ENCODE measurements at regions not wholly inside any gene's neighbourhood (a gene's known extent, or its start where the extent isn't known, plus 50 kb on each side); places are given as distances from the start of the nearest gene placed in this dataset.

- intact Hi-C loops (cut with micrococcal nuclease): no loop called here
Observed at GRCh38 chr10:35911954-35912353, 269.9 kb upstream of the FZD8 start.

GRCh38 chr10:35911233-35911632, 269.1 kb upstream of the FZD8 start:
- intact Hi-C loops (cut with micrococcal nuclease): no loop called here

- intact Hi-C loops (cut with micrococcal nuclease): no loop called here
Observed at GRCh38 chr10:35910234-35910633, 268.1 kb upstream of the FZD8 start.

GRCh38 chr10:35909121-35909720, 267.1 kb upstream of the FZD8 start:
- intact Hi-C loops (cut with micrococcal nuclease): no loop called here

GRCh38 chr10:35908451-35908850, 266.4 kb upstream of the FZD8 start:
- intact Hi-C loops (cut with micrococcal nuclease): no loop called here

GRCh38 chr10:35907548-35907947, 265.5 kb upstream of the FZD8 start:
- intact Hi-C loops (cut with micrococcal nuclease): no loop called here

- intact Hi-C loops (cut with micrococcal nuclease): no loop called here
Observed at GRCh38 chr10:35906155-35906554, 264.1 kb upstream of the FZD8 start.

GRCh38 chr10:35903021-35903420, 260.9 kb upstream of the FZD8 start:
- intact Hi-C loops (cut with micrococcal nuclease): no loop called here

- intact Hi-C loops (cut with micrococcal nuclease): no loop called here
Observed at GRCh38 chr10:35898716-35899440, 256.8 kb upstream of the FZD8 start.

- intact Hi-C loops (cut with micrococcal nuclease): no loop called here
Observed at GRCh38 chr10:35896001-35896400, 253.9 kb upstream of the FZD8 start.

GRCh38 chr10:35895331-35895730, 253.2 kb upstream of the FZD8 start:
- intact Hi-C loops (cut with micrococcal nuclease): no loop called here

GRCh38 chr10:35892526-35892925, 250.4 kb upstream of the FZD8 start:
- intact Hi-C loops (cut with micrococcal nuclease): no loop called here

- intact Hi-C loops (cut with micrococcal nuclease): no loop called here
Observed at GRCh38 chr10:35890676-35891495, 248.8 kb upstream of the FZD8 start.

GRCh38 chr10:35889971-35890675, 248.0 kb upstream of the FZD8 start:
- intact Hi-C loops (cut with micrococcal nuclease): no loop called here

- intact Hi-C loops (cut with micrococcal nuclease): no loop called here
Observed at GRCh38 chr10:35889226-35889625, 247.1 kb upstream of the FZD8 start.

GRCh38 chr10:35888400-35888799, 246.3 kb upstream of the FZD8 start:
- intact Hi-C loops (cut with micrococcal nuclease): no loop called here

- intact Hi-C loops (cut with micrococcal nuclease): no loop called here
Observed at GRCh38 chr10:35887685-35888084, 245.6 kb upstream of the FZD8 start.

- intact Hi-C loops (cut with micrococcal nuclease): no loop called here
Observed at GRCh38 chr10:35885076-35885475, 243.0 kb upstream of the FZD8 start.

- intact Hi-C loops (cut with micrococcal nuclease): no loop called here
Observed at GRCh38 chr10:35884657-35885071, 242.6 kb upstream of the FZD8 start.

- intact Hi-C loops (cut with micrococcal nuclease): no loop called here
Observed at GRCh38 chr10:35882422-35883150, 240.5 kb upstream of the FZD8 start.

- intact Hi-C loops (cut with micrococcal nuclease): no loop called here
Observed at GRCh38 chr10:35881320-35881719, 239.2 kb upstream of the FZD8 start.

All from T-helper 2 cell treated with Interferon-gamma antibody and Interleukin-4, amounts not matched to agents 100 ng/mL and 5 ng/mL, for 36 hours (primary cell).